ENCODE measurements at regions not wholly inside any gene's neighbourhood (a gene's known extent, or its start where the extent isn't known, plus 50 kb on each side); places are given as distances from the start of the nearest gene placed in this dataset.

DNA sequence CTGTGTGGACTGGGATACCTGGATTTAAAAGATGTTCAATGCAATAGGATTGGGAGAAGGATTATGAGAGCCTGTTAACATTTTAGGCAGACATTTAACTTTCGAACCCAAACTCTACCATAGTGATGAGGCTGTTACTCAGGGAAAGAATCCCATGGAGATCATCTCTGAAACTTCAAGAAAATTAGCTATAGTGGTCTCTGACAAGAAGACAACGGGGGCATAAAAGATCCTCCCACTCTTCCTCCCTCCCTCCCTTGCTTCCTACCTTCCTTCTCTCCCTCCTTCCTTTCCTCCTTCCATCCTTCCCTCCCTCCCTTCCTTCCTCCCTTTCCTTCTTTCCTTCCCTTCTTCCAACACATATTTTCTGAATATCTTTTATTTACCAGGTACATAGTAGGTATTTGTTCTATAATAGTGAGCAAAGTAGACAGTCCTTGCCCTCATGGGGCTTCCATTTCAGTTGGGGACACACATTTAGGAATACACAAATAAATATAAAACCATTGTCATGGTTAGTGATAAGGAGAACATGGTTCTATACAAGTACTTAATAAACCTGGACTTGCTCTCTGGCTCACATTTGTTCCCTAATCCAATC is 143.2 kb downstream of the ATP6V1G3 start:
- intact Hi-C loops (cut with DNase I) = loop anchor here (2.0 kb wide), 1 partner anchor 19 kb away; no protein-coding TSS in a partner anchor
- no peaks in the 10 kb centered on the region for H3K36me3 ChIP-seq
- TF ChIP-seq, protein P1, sequence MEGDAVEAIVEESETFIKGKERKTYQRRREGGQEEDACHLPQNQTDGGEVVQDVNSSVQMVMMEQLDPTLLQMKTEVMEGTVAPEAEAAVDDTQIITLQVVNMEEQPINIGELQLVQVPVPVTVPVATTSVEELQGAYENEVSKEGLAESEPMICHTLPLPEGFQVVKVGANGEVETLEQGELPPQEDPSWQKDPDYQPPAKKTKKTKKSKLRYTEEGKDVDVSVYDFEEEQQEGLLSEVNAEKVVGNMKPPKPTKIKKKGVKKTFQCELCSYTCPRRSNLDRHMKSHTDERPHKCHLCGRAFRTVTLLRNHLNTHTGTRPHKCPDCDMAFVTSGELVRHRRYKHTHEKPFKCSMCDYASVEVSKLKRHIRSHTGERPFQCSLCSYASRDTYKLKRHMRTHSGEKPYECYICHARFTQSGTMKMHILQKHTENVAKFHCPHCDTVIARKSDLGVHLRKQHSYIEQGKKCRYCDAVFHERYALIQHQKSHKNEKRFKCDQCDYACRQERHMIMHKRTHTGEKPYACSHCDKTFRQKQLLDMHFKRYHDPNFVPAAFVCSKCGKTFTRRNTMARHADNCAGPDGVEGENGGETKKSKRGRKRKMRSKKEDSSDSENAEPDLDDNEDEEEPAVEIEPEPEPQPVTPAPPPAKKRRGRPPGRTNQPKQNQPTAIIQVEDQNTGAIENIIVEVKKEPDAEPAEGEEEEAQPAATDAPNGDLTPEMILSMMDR (IDR thresholded peaks at IDR 0.05) = no peak
- H3K27me3 ChIP-seq = no peaks in the 10 kb centered on the region
- DNase-seq (ENCODE audit: low spot score in 2 of 2) = no peak
- no peaks in the 10 kb centered on the region for H3K9me3 ChIP-seq
- no peak overlapping the region for H3K4me3 ChIP-seq
- no peaks in the 10 kb centered on the region for H3K4me1 ChIP-seq
- no peak overlapping the region for H3K27ac ChIP-seq

GRCh38 chr1:198391393-198392020 is 149.0 kb downstream of the ATP6V1G3 start:
- H3K27ac ChIP-seq = no peak overlapping the region
- no peak for DNase-seq (ENCODE audit: low spot score in 2 of 2)
- intact Hi-C loops (cut with DNase I) = no loop called here
- no peak overlapping the region for H3K4me3 ChIP-seq
- H3K36me3 ChIP-seq = no peaks in the 10 kb centered on the region
- no peaks in the 10 kb centered on the region for H3K9me3 ChIP-seq
- TF ChIP-seq, protein P1 (IDR thresholded peaks at IDR 0.05) = no peak
- no peaks in the 10 kb centered on the region for H3K4me1 ChIP-seq
- H3K27me3 ChIP-seq = no peaks in the 10 kb centered on the region

DNA sequence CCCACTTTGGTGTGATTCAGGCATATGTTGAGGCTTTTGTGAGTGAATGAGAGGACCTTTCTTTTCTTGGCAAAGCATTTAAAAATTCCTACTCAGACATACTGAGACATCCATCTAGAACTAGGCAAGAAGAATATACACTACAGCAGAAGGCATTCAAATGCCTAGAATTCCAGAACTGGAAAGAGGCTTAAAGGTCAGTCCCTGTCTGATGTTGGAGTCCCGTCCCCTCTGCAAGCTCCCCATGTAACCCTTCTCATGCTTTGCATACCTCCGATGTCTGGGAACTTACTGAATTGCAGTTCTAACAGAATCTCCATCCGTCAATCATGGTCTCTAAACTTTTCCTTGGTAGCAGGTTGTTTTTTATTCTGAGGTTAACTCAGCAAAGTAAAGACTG is 152.9 kb downstream of the ATP6V1G3 start:
- TF ChIP-seq, protein P1 (IDR thresholded peaks at IDR 0.05) = no peak
- DNase-seq (ENCODE audit: low spot score in 2 of 2) = no peak
- Histone ChIP-seq H3K9me3 (no peaks in the 10 kb centered on the region), H3K27ac (no peak overlapping the region), H3K4me3 (no peak overlapping the region), H3K27me3 (no peaks in the 10 kb centered on the region), H3K4me1 (no peaks in the 10 kb centered on the region), H3K36me3 (no peaks in the 10 kb centered on the region)
- intact Hi-C loops (cut with DNase I) = no loop called here

- Histone ChIP-seq H3K27me3 (no peaks in the 10 kb centered on the region), H3K4me1 (no peaks in the 10 kb centered on the region), H3K4me3 (no peak overlapping the region), H3K9me3 (no peaks in the 10 kb centered on the region), H3K36me3 (no peaks in the 10 kb centered on the region), H3K27ac (no peak overlapping the region)
- DNase-seq (ENCODE audit: low spot score in 2 of 2) = no peak
- TF ChIP-seq, protein P1 (IDR thresholded peaks at IDR 0.05) = no peak
- intact Hi-C loops (cut with DNase I) = no loop called here
Measured at GRCh38 chr1:198380275-198380674, 160.2 kb downstream of the ATP6V1G3 start.

DNA sequence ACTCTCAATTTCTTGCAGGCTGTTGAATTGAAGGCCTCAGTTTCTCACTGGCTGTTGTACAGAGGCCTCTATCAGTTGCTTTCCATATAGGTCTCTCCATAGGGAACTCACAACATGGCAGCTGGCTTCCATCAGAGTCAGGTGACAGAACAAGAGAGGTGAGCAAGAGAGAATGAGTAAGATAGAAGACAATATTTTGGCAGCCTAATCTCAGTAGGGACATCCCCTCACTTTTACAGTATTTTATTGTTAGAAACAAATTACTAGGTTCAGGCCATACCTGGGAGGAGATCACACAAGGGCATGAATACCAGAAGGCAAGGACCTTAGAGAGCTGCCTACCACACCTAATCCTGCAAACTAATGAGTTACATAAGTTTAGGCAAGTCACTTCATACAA is 162.8 kb downstream of the ATP6V1G3 start:
- no peaks in the 10 kb centered on the region for H3K4me1 ChIP-seq
- H3K27me3 ChIP-seq = no peaks in the 10 kb centered on the region
- TF ChIP-seq, protein P1 (IDR thresholded peaks at IDR 0.05) = no peak
- H3K36me3 ChIP-seq = no peaks in the 10 kb centered on the region
- DNase-seq (ENCODE audit: low spot score in 2 of 2) = no peak
- intact Hi-C loops (cut with DNase I) = no loop called here
- no peak overlapping the region for H3K4me3 ChIP-seq
- H3K9me3 ChIP-seq = no peaks in the 10 kb centered on the region
- no peak overlapping the region for H3K27ac ChIP-seq
